Lung (tissue), 11 donors: ENCODE measurements at regions not wholly inside any gene's neighbourhood (a gene's known extent, or its start where the extent isn't known, plus 50 kb on each side); places are given as distances from the start of the nearest gene placed in this dataset.

Source experiments
- ATAC-seq: fragments of 200-7000 bp; cut with Tn5 transposase; one replicate; pipeline ENCODE4 v1.9.1; 2020; ENCODE audit warnings: moderate number of reproducible peaks; ENCODE audit not compliant: insufficient read depth, low FRiP score
- DNase-seq, 3 donors: peaks; one replicate each; pipeline ENCODE4 v3.0.0-alpha.2; 2013 to 2017
- H3K27ac ChIP-seq, 2 donors: one replicate each; pipeline ENCODE4 v1.5.1; 2013; ENCODE audit warnings: mild to moderate bottlenecking in 2 of 2, moderate library complexity in 2 of 2, control low read depth in 1 of 2, inconsistent platforms in 1 of 2, low read depth in 1 of 2, low read length in 1 of 2
- H3K27me3 ChIP-seq, 3 donors: one replicate each; pipeline ENCODE4 v1.5.1; 2013; ENCODE audit warnings: low read length in 2 of 3; ENCODE audit not compliant: control insufficient read depth in 3 of 3, insufficient read depth in 3 of 3
- H3K36me3 ChIP-seq, 4 donors: one replicate each; pipeline ENCODE4 v1.5.1; 2013; ENCODE audit warnings: low read length in 4 of 4, mild to moderate bottlenecking in 1 of 4, moderate library complexity in 1 of 4; ENCODE audit not compliant: control insufficient read depth in 4 of 4, insufficient read depth in 4 of 4
- H3K4me1 ChIP-seq, 5 donors: one replicate each; pipeline ENCODE4 v1.5.1; 2013; ENCODE audit warnings: low read length in 5 of 5, mild to moderate bottlenecking in 2 of 5, moderate library complexity in 1 of 5; ENCODE audit not compliant: control insufficient read depth in 5 of 5, insufficient read depth in 5 of 5
- H3K4me3 ChIP-seq: one replicate; pipeline ENCODE4 v1.5.1; 2013; ENCODE audit warnings: mild to moderate bottlenecking, control low read depth, moderate library complexity
- H3K9ac ChIP-seq, 2 donors: one replicate each; pipeline ENCODE4 v1.5.1; 2013; ENCODE audit warnings: low read length in 2 of 2, control low read depth in 1 of 2; ENCODE audit not compliant: insufficient read depth in 1 of 2
- H3K9me3 ChIP-seq, 4 donors: one replicate each; pipeline ENCODE4 v1.5.1; 2013; ENCODE audit warnings: low read length in 3 of 4, mild to moderate bottlenecking in 1 of 4, moderate library complexity in 1 of 4; ENCODE audit not compliant: control insufficient read depth in 4 of 4, insufficient read depth in 3 of 4
- WGBS, 2 donors: extraction: QIAGEN DNeasy Blood & Tissue Kit; methylation state at CpG; one replicate each; pipeline ENCODE4 v1.1.7; 2013; 5-methylcytosine and 5-hydroxymethylcytosine counted together
- TF ChIP-seq, protein P1 (sequence below): IDR thresholded peaks from 2 replicates; pipeline ENCODE4 v1.5.1; 2012; ENCODE audit warnings: mild to moderate bottlenecking; ENCODE audit errors: control extremely low read depth, extremely low read depth
- donor health status: control.
- donor health status: control.
- donor health status: Bipolar disorder and iron deficiency.
- donor health status: healthy.
- donor health status: DM: yes; HTN: yes; CAD: no.

DNA sequence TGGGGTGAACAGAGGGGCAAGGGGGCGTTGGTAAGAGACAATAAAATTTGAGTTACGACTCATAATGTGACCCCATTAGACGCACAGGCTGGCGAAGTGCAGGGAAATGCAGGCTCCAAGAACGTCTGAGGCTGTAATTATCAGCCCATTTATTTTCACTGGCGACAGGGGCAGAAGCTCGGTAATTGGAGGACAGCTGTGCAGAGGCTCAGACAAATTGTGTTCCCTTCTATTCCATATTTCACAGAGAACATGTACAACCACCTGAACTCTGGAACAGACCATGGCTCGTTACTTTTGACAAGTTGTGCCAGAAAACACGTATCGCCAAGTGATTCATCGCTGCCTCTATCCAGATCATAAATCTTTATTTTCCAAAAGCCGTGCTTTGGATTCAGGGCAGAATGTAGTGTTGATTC, 137.3 kb upstream of the FRMD4A start:
- no peak overlapping the region for H3K9ac ChIP-seq
- H3K36me3 ChIP-seq: no peaks in the 10 kb centered on the region
- ATAC-seq (no peak), DNase-seq (no peak)
- no peaks in the 10 kb centered on the region for H3K27me3 ChIP-seq
- TF ChIP-seq, protein P1, sequence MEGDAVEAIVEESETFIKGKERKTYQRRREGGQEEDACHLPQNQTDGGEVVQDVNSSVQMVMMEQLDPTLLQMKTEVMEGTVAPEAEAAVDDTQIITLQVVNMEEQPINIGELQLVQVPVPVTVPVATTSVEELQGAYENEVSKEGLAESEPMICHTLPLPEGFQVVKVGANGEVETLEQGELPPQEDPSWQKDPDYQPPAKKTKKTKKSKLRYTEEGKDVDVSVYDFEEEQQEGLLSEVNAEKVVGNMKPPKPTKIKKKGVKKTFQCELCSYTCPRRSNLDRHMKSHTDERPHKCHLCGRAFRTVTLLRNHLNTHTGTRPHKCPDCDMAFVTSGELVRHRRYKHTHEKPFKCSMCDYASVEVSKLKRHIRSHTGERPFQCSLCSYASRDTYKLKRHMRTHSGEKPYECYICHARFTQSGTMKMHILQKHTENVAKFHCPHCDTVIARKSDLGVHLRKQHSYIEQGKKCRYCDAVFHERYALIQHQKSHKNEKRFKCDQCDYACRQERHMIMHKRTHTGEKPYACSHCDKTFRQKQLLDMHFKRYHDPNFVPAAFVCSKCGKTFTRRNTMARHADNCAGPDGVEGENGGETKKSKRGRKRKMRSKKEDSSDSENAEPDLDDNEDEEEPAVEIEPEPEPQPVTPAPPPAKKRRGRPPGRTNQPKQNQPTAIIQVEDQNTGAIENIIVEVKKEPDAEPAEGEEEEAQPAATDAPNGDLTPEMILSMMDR: no peak
- no peak overlapping the region for H3K27ac ChIP-seq
- no peak overlapping the region for H3K4me3 ChIP-seq
- peaks cover 0 to 2% (median 0%) of the 10 kb centered on the region in 4 donors for H3K9me3 ChIP-seq
- 64 to 75% methylated on average over 12 of the region's 12 CpGs for WGBS, 2 donors
- no peaks in the 10 kb centered on the region for H3K4me1 ChIP-seq

DNA sequence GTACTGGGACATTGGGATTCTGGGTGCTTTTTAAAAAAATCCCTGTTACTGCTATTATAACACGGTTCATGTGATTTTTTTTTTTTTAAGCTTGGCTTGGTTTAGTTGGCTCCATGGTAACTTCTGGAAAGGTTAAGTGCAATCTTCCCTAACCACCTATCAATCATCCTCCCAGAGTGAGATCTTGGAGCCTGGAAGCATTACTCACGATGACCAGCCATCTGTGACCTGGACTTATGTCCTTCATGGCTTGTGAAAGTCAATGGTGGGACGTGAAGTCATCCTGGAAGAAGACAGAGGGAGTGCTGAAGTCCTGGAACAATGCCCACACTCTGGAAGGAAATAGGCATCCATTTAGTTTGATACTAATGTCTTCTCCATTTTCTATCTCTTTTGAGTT, 135.5 kb upstream of the FRMD4A start:
- DNase-seq (no peak), ATAC-seq (no peak)
- Histone ChIP-seq H3K27ac (no peak overlapping the region), H3K9me3 (no peaks in the 10 kb centered on the region), H3K36me3 (no peaks in the 10 kb centered on the region), H3K4me3 (no peak overlapping the region), H3K9ac (no peak overlapping the region), H3K27me3 (no peaks in the 10 kb centered on the region), H3K4me1 (no peaks in the 10 kb centered on the region)
- WGBS, 2 donors: 56 to 61% methylated on average over 3 of the region's 3 CpGs
- TF ChIP-seq, protein P1: no peak

DNA sequence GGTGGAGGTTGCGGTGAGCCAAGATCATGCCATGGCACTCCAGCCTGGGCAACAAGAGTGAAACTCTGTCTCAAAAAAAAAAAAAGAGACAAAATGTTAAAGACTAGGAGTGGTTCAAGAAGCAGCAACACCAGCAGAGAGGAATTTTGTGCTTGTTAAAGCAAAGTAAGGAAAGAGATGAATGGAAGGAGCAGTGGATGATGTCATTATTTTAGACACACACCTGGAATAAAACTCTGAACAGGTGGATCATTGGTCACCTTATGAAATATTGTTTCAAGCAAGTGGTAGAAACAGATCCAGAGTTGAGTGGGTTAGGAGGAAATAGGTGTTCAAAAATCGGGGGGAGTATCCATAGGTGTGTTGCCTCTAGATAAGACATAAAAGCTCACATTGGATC, 129.7 kb upstream of the FRMD4A start:
- TF ChIP-seq, protein P1: no peak
- H3K27ac ChIP-seq: no peak overlapping the region
- peaks cover 0 to 8% (median 0%) of the 10 kb centered on the region in 4 donors for H3K9me3 ChIP-seq
- H3K4me1 ChIP-seq: no peaks in the 10 kb centered on the region
- peaks cover 0 to 2% (median 0%) of the 10 kb centered on the region in 3 donors for H3K27me3 ChIP-seq
- ATAC-seq: no peak
- no peak overlapping the region for H3K9ac ChIP-seq
- no peak overlapping the region for H3K4me3 ChIP-seq
- DNase-seq: no peak
- H3K36me3 ChIP-seq: no peaks in the 10 kb centered on the region
- WGBS, 2 donors: 86 to 91% methylated on average over 2 of the region's 2 CpGs

DNA sequence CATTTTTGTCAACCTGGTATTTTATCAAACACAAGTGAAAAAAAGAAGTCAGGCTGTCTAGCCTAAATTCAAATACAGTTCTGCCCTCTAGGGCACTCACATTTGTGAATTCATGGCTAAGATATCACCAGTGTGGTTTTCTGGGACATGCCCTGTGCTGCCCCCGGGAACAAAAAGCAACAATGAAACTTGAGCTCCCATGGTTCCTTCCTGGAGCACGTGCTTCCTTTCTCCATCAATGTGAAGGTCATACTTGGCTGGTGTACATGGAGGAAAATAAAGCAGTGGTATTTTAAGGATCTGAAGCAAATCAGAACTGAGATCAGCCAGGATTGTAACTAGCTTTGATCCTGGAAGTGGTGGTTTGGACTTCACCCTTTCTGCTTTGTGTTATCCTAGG, 128.9 kb upstream of the FRMD4A start:
- Histone ChIP-seq H3K36me3 (no peaks in the 10 kb centered on the region), H3K27me3 (peaks cover 0 to 2% (median 0%) of the 10 kb centered on the region in 3 donors), H3K4me1 (no peaks in the 10 kb centered on the region), H3K9me3 (peaks cover 0 to 8% (median 0%) of the 10 kb centered on the region in 4 donors), H3K27ac (no peak overlapping the region), H3K9ac (no peak overlapping the region), H3K4me3 (no peak overlapping the region)
- WGBS, 2 donors: 23 to 41% methylated on average over 2 of the region's 2 CpGs
- TF ChIP-seq, protein P1: no peak
- DNase-seq (no peak), ATAC-seq (no peak)
